ENCODE measurements at regions not wholly inside any gene's neighbourhood (a gene's known extent, or its start where the extent isn't known, plus 50 kb on each side); places are given as distances from the start of the nearest gene placed in this dataset.

GRCh38 chr2:16717477-16717876 is 51.8 kb upstream of the CYRIA start:
- no peak overlapping the region for H3K4me3 ChIP-seq (replicated peaks in 1 of 2; ENCODE audit: low read depth in 1 of 2, low read length in 2 of 2)
- no peak overlapping the region for H3K9ac ChIP-seq (ENCODE audit: low read length)
- no peaks in the 10 kb centered on the region for H3K79me2 ChIP-seq (ENCODE audit: insufficient read depth, low read length)
- peaks cover 26% of the 10 kb centered on the region for H3K27me3 ChIP-seq (ENCODE audit: insufficient read depth, low read length)
- H3K9me2 ChIP-seq (ENCODE audit: insufficient read depth) = no peaks in the 10 kb centered on the region
- H3K4me1 ChIP-seq (ENCODE audit: control insufficient read depth in 1 of 2, insufficient read depth in 2 of 2, low read length in 2 of 2) = no peaks in the 10 kb centered on the region
- ChIA-PET RAD21 (ENCODE audit: low non-redundant PET in 1 of 2, low total read pairs in 2 of 2, uncharacterized antibody in 2 of 2, unreplicated experiment in 2 of 2) (no interaction called here), CTCF (no interaction called here), POLR2A (no interaction called here)
- no peak for DNase-seq (ENCODE audit: low read depth, low spot score)
- H3K4me2 ChIP-seq (ENCODE audit: low read length) = no peak overlapping the region
- no TSS peak for BruUV-seq (replicated peaks)
- TF ChIP-seq FOSL1 (IDR thresholded peaks at IDR 0.05; ENCODE audit: low read depth) (no peak), SIN3A (IDR thresholded peaks at IDR 0.05; ENCODE audit: low read depth) (no peak), CBX3 (IDR thresholded peaks at IDR 0.05; ENCODE audit: low read depth) (no peak), REST (IDR thresholded peaks at IDR 0.05; ENCODE audit: low read depth) (no peak), CTCF (IDR thresholded peaks at IDR 0.05 in 2 of 3, conservative IDR thresholded peaks at IDR 0.05 in 1 of 3; ENCODE audit: borderline replicate concordance in 1 of 3, insufficient read depth in 1 of 3, low read depth in 2 of 3, low read length in 2 of 3) (no peak), ATF3 (IDR thresholded peaks at IDR 0.05) (no peak), ZBTB33 (IDR thresholded peaks at IDR 0.05; ENCODE audit: extremely low read depth, insufficient replicate concordance, low read length) (no peak), EZH2phosphoT487 (IDR thresholded peaks at IDR 0.05; ENCODE audit: borderline replicate concordance) (no peak), RAD21 (IDR thresholded peaks at IDR 0.05; ENCODE audit: low read depth) (no peak), POLR2A (IDR thresholded peaks at IDR 0.05; ENCODE audit: borderline replicate concordance, extremely low read depth, insufficient read depth, insufficient read length) (no peak), POLR2AphosphoS5 (IDR thresholded peaks at IDR 0.05; ENCODE audit: low read depth, low read length) (no peak), ZNF274 (IDR thresholded peaks at IDR 0.05; ENCODE audit: low read depth, low read length) (no peak), EGR1 (IDR thresholded peaks at IDR 0.05; ENCODE audit: low read depth) (no peak), EZH2 (IDR thresholded peaks at IDR 0.05) (no peak), ZFX (IDR thresholded peaks at IDR 0.05) (no peak), CEBPB (IDR thresholded peaks at IDR 0.05; ENCODE audit: low read depth) (no peak), MAX (IDR thresholded peaks at IDR 0.05) (no peak)
- no peak overlapping the region for H3K27ac ChIP-seq (ENCODE audit: low read depth, low read length)
- intact Hi-C loops (cut with micrococcal nuclease) = no loop called here
- no peaks in the 10 kb centered on the region for H4K20me1 ChIP-seq (ENCODE audit: insufficient read depth)
- H2AFZ ChIP-seq (ENCODE audit: low read depth, low read length, poor library complexity, severe bottlenecking) = no peak overlapping the region
- no peak for ATAC-seq
- no peaks in the 10 kb centered on the region for H3K9me3 ChIP-seq (ENCODE audit: control insufficient read depth in 1 of 2, insufficient read depth in 1 of 2, low read depth in 1 of 2, low read length in 2 of 2)
- H3K36me3 ChIP-seq (ENCODE audit: control insufficient read depth in 1 of 2, insufficient read depth in 2 of 2, low read length in 2 of 2) = no peaks in the 10 kb centered on the region

Data from HCT116 (cell line).